GM19035 (cell line): ENCODE measurements at regions not wholly inside any gene's neighbourhood (a gene's known extent, or its start where the extent isn't known, plus 50 kb on each side); places are given as distances from the start of the nearest gene placed in this dataset.
"Not testable (repeated sequence)": the region's sequence is repeated elsewhere in the genome, so short reads cannot be mapped to it uniquely, and the experiment has no call there.

ENCODE experiments used
- ATAC-seq: cut with Tn5 transposase; IDR thresholded peaks from one replicate; pipeline ENCODE4 v1.9.1; 2021; ENCODE audit not compliant: unreplicated experiment

DNA sequence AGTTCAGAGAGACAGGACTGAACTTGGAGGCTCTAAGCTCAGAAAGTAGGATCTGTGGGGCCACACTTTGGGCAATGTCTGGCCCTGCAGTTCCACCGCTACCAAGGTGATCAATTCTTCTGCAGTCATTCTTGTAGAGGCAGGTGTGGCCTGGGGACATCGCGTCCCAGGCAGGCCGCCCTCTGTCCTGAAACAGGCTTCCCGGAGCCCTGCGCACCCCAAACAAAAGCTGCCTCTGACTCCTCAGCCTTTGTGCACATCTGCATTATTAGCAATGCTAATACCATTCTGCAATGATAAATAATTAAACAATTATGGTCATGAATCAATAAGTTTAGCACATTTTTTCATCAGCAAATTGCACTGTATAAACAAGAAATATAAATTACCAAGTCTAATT, 160.2 kb downstream of the URI1 start:
- ATAC-seq = no peak

- ATAC-seq = no peak
Measured at GRCh38 chr19:30102666-30103065, 160.6 kb downstream of the URI1 start.

DNA sequence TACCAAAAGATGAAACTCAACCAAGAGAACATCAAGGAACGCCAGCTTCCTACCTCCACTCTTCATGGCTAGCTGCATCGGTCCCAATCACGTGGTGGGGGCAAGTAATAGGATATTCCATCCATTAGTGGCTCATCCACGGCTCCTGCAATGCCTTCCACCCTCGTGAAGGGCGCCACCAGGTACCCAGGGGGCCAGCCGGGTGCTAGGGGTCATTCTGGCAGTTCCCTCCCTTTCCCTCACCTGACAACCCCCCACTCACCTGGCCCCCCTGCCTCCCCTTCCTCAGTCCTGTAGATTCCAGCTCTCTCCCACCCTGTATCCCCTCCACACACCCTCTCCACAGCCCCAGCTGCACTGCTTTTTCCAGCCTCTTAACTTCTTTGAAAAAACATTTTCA, 161.9 kb downstream of the URI1 start:
- no peak for ATAC-seq

DNA sequence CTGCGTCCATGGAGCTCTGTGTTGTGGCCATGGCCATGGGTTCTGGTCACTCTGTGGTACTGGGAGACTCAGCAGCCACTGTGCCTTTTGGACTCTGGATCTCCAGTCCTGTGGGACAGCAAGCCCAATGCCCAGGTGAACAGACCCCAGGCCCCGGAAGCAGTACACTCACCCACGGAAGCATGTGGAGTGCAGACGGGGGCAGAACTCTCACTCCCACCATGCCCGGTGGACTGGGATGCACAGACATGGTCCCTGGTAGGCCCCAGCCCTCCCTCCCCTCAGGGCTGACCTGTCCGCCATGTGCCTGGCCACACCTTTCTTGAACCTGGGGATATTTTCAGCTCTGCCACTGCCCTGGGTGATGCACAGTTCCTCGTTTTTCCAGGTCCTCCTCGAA, 163.3 kb downstream of the URI1 start:
- ATAC-seq = no peak

DNA sequence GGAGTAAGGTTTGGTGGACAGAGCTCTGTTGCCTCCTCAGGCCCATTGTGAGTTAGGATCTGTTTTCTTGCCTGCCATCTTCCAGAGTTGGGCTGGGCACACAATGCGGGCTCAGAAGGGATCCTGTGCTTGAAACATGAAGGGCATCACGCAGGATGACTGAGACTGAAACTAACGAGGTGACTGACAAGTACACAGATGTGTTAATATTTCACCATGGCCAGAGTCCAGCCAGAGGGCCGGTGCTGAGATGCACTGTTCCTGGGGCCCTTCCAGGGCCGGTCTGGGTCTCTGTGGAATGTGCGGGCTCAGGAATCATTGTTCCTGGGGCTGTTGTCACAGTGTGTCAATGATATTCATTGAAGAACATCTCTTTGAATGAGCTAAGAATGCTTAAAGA, 163.7 kb downstream of the URI1 start:
- no peak for ATAC-seq

- no peak for ATAC-seq
Measured at GRCh38 chr19:30106417-30107095, 164.5 kb downstream of the URI1 start.

- no peak for ATAC-seq
Measured at GRCh38 chr19:30107251-30107650, 165.2 kb downstream of the URI1 start.

DNA sequence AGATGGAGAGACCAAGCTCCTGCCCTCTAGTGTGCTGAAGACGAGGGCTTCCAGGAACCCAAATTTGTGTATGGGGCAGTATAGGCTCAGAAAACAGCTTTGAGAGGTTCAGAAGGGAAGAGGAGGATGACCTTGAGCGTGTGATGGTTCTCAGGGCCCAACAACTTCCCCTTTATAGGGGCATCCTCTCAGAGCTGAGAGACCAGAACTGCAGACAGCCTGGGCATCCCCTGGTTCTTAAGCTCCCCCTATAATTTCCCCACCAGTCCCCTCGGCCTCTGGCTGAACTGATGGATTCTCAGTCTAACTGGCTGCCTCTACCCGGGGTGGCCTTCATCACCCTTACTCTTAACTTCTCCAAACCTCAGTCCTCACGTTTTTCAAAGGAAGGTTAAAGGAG, 167.5 kb downstream of the URI1 start:
- ATAC-seq = no peak

DNA sequence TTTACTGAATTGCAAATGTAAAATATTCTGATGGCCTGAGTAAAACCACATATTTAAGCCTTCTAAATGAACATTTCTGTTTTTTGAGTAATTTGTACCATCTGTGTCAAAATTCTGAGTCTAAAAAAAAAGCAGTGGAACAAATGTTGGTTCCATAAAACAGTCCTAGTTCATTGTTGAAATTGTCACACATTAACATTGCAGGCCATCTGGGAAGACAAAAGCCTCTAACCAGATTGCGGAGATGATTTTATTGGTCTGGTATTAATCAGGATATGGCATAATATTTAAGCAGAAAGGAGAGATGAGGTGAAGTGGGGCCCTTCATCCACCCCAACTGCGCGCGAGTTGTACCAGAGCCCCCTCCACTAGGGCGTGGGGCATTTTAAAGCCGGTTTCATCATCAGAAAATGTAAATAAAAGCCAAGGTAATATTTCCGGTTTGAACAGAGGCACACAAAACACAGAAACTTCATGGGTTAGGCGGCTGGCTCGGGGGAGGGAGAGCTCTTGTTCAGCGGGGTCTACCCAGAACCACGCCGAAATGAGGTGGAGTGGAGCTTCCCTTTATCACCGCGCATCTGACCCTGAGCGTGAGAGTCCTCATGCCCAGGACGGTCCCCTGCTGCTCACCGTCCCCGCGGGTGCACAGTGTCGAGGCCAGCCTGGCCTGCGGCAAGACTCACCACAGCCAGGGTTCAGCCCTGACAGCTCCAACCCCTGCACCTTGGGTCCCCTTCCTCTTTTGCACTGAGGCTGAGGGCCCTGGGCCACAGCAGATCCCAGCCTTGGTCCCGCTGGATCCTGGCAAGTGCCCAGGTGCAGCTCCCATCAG, 169.2 kb downstream of the URI1 start:
- ATAC-seq = no peak

DNA sequence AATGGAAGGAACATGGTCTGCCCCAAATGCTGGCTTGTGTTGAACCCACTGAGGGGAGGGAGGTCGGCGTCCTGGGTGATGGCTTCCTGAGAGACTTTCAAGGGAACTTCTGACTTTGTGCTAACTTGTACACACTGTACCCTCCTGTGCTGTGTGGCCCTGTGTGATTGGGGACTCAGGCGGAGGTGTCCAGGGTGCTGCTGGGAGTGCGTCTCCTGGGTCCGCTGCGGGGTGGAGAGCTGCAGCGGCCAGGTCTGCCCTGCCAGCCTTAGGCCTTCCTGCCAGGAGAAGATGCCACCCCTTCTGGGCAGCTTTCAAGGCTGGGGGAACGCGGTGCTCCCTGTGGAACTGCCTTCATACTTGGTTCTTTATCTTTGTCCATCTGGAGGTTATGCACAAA, 170.1 kb downstream of the URI1 start:
- ATAC-seq = no peak

DNA sequence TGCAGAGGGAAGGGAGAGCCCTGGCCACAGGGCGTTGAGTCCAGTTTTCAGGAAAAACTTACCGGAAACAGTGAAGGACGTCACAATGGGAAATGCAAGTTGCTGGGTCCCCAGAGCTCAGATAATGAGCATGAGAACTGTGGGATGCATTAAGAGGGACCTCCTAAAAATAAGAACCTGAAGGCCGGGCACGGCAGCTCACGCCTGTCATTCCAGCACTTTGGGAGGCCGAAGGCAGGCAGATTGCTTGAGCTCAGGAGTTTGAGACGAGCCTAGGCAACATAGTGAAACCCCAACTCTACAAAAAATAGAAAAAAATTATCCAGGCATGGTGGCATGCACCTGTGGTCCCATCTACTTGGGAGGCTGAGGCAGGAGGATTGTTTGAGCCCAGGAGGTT, 170.6 kb downstream of the URI1 start:
- ATAC-seq = no peak

DNA sequence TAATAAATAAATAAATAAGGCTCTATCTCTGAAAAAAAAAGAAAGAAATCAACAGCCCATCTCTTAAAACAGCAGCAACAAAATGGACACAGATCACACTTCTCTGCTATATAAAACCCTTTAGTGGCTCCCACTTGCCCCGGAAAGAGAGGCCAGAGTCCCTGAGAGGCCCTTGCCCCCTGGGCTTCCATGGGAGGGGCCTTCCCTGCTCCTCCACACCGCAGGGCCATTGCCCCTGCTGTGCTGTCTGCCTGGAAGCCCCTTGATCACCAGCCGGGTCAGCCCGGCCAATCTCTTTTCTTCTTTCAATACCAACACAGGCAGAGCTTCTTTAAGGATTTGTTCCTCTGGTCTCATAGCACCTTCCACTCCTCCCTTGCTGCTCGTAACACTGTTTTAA, 171.1 kb downstream of the URI1 start:
- ATAC-seq = no peak

DNA sequence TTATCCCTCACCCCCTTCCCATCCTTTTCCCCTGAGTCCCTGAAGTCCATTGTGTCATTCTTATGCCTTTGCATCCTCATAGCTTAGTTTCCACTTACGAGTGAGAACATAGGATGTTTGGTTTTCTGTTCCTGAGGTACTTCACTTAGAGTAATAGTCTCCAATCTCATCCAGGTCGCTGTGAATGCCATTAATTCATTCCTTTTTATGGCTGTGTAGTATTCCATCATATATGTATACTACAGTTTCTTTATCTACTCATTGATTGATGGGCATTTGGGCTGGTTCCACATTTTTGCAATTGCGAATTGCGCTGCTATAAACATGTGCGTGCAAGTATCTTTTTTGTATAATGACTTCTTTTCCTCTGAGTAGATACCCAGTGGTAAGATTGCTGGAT, 172.1 kb downstream of the URI1 start:
- not testable (repeated sequence) for ATAC-seq

- no peak for ATAC-seq
Measured at GRCh38 chr19:30115947-30116346, 173.9 kb downstream of the URI1 start.

- ATAC-seq = no peak
Measured at GRCh38 chr19:30116530-30116929, 174.5 kb downstream of the URI1 start.

- no peak for ATAC-seq
Measured at GRCh38 chr19:30116984-30117555, 175.0 kb downstream of the URI1 start.

DNA sequence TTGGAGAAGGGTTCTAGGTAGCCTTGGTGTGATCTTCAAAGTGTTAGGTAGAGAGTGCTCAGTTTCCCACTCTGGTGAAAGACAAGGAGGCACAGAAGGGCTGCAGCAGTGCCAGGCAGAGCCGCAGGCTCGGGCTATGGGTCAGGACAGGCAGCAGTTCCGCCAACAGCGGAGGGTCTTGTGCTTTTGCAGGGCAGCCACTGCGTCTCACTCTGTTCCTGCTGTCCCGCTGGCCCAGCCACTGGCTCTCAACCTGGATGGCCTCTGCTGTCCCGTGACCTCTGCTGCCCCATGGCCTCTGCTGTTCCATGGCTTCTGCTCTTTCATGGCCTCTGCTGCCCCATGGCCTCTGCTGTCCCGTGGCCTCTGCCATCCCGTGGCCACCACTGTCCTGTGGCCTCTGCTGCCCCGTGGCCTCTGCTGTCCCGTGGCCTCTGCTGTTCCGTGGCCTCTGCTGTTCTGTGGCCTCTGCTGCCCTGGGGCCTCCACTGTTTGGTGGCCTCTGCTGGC, 175.7 kb downstream of the URI1 start:
- no peak for ATAC-seq

- no peak for ATAC-seq
Measured at GRCh38 chr19:30118221-30118620, 176.2 kb downstream of the URI1 start.

GRCh38 chr19:30118760-30119159, 176.7 kb downstream of the URI1 start:
- no peak for ATAC-seq

- ATAC-seq = no peak
Measured at GRCh38 chr19:30119180-30119908, 177.3 kb downstream of the URI1 start.

DNA sequence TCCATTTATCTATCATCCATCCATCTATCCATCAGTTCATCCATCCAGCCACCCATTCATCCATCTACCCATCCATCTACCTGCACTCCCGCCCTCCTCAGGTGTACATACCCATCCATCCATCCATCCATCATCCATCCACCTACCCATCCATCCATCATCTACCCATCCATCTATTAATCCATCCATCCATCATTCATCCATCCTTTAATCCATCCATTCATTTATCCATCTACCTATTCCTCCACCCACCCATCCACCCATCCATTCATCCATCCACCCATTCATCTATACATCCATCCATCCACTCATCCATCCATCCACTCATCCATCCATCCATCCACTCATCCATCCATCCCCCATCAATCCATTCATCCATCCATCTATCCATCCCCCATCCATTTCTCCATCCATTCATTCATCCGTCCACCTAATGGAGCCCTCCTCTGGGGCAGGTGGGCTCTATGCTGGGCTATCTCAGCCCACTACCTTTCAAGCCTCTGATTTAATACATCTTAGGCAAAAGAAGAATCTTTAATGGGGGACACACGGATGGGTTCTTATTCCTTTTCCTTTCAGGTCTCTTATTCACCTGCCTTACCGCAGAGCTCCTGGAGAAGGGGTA, 178.9 kb downstream of the URI1 start:
- no peak for ATAC-seq
